CD4-positive, CD25-positive, alpha-beta regulatory T cell (primary cell): ENCODE measurements at regions not wholly inside any gene's neighbourhood (a gene's known extent, or its start where the extent isn't known, plus 50 kb on each side); places are given as distances from the start of the nearest gene placed in this dataset.
"Not testable (repeated sequence)": the region's sequence is repeated elsewhere in the genome, so short reads cannot be mapped to it uniquely, and the experiment has no call there.

Experiments used
- ATAC-seq, 2 donors: fragments of 150-1000 bp; cut with Tn5 transposase; one replicate each; pipeline ENCODE4 v1.10.0; 2021; ENCODE audit warnings: low read depth in 2 of 2, moderate number of reproducible peaks in 2 of 2, moderate library complexity in 1 of 2
- DNase-seq, 3 donors: peaks; one replicate each; pipeline versions ENCODE4 v3.0.0 to v3.0.0-alpha.2; 2012 to 2022; ENCODE audit warnings: mixed read lengths in 1 of 3
- H3K27ac ChIP-seq: one replicate; pipeline ENCODE4 v1.7.0; 2013; ENCODE audit warnings: mild to moderate bottlenecking, low read length; ENCODE audit not compliant: insufficient read depth, poor library complexity, severe bottlenecking
- H3K27me3 ChIP-seq: one replicate; pipeline ENCODE4 v1.7.0; 2013; ENCODE audit warnings: low read length; ENCODE audit not compliant: control insufficient read depth, insufficient read depth
- H3K36me3 ChIP-seq: one replicate; pipeline ENCODE4 v1.7.0; 2013; ENCODE audit warnings: mild to moderate bottlenecking, low read length, moderate library complexity; ENCODE audit not compliant: control insufficient read depth, insufficient read depth
- H3K4me1 ChIP-seq: 2 replicates; pipeline ENCODE4 v1.7.0; 2013; ENCODE audit warnings: mild to moderate bottlenecking, low read length; ENCODE audit not compliant: insufficient read depth, control insufficient read depth, poor library complexity, severe bottlenecking
- H3K4me3 ChIP-seq: one replicate; pipeline ENCODE4 v1.7.0; 2013; ENCODE audit warnings: low read depth, mild to moderate bottlenecking, low read length, moderate library complexity
- H3K9me3 ChIP-seq, 2 experiments: 1 replicate in 1 of 2; 2 replicates in 1 of 2; pipeline ENCODE4 v1.7.0; 2013; ENCODE audit warnings: low read length in 2 of 2, mild to moderate bottlenecking in 1 of 2, moderate library complexity in 1 of 2; ENCODE audit not compliant: control insufficient read depth in 2 of 2
- H3K27ac Mint-ChIP-seq, 3 donors: one replicate each; pipeline ENCODE4 v1.8.0; 2020 to 2022; ENCODE audit warnings: mild to moderate bottlenecking in 3 of 3, mixed read lengths in 3 of 3, moderate library complexity in 2 of 3
- H3K27me3 Mint-ChIP-seq: one replicate; pipeline ENCODE4 v1.8.0; 2022; ENCODE audit warnings: mild to moderate bottlenecking, mixed read lengths
- H3K36me3 Mint-ChIP-seq: one replicate; pipeline ENCODE4 v1.8.0; 2020; ENCODE audit warnings: mixed read lengths
- H3K4me1 Mint-ChIP-seq, 4 donors: one replicate each; pipeline ENCODE4 v1.8.0; 2020 to 2022; ENCODE audit warnings: mixed read lengths in 4 of 4, mild to moderate bottlenecking in 1 of 4
- H3K4me3 Mint-ChIP-seq, 4 donors: one replicate each; pipeline ENCODE4 v1.8.0; 2020 to 2022; ENCODE audit warnings: mild to moderate bottlenecking in 4 of 4, mixed read lengths in 4 of 4, moderate library complexity in 3 of 4
- H3K9me3 Mint-ChIP-seq, 7 donors: one replicate each; pipeline ENCODE4 v1.8.0; 2020 to 2022; ENCODE audit warnings: mixed read lengths in 7 of 7, mild to moderate bottlenecking in 3 of 7, moderate library complexity in 2 of 7

- H3K27ac Mint-ChIP-seq: no peak overlapping the region
- no peak for DNase-seq
- Histone ChIP-seq H3K4me3 (no peak overlapping the region), H3K27ac (no peak overlapping the region), H3K27me3 (peaks cover 39% of the 10 kb centered on the region), H3K36me3 (no peaks in the 10 kb centered on the region), H3K4me1 (peaks cover 6% of the 10 kb centered on the region), H3K9me3 (no peaks in the 10 kb centered on the region)
- H3K4me3 Mint-ChIP-seq: no peak overlapping the region
- H3K9me3 Mint-ChIP-seq: peaks cover 0 to 3% (median 0%) of the 10 kb centered on the region in 7 donors
- peaks cover 0 to 18% (median 3%) of the 10 kb centered on the region in 4 donors for H3K4me1 Mint-ChIP-seq
- H3K36me3 Mint-ChIP-seq: no peaks in the 10 kb centered on the region
- H3K27me3 Mint-ChIP-seq: peaks cover 77% of the 10 kb centered on the region
- ATAC-seq: no peak
These were observed 585.9 kb downstream of the ZEB2 start for GRCh38 chr2:143933946-143934569.

- Histone ChIP-seq H3K27ac (no peak overlapping the region), H3K9me3 (no peaks in the 10 kb centered on the region), H3K4me1 (no peaks in the 10 kb centered on the region), H3K27me3 (peaks cover 30% of the 10 kb centered on the region), H3K36me3 (no peaks in the 10 kb centered on the region), H3K4me3 (no peak overlapping the region)
- Mint-ChIP-seq H3K36me3 (no peaks in the 10 kb centered on the region), H3K27ac (no peak overlapping the region), H3K4me3 (no peak overlapping the region), H3K9me3 (peaks cover 0 to 3% (median 0%) of the 10 kb centered on the region in 7 donors), H3K4me1 (peaks cover 0 to under 1% (median 0%) of the 10 kb centered on the region in 4 donors), H3K27me3 (peaks cover 76% of the 10 kb centered on the region)
- ATAC-seq (no peak), DNase-seq (no peak)
These were observed 589.0 kb downstream of the ZEB2 start for GRCh38 chr2:143930891-143931290.

GRCh38 chr2:143928613-143929012, 591.3 kb downstream of the ZEB2 start:
- Mint-ChIP-seq H3K4me3 (no peak overlapping the region), H3K36me3 (no peaks in the 10 kb centered on the region), H3K27ac (no peak overlapping the region), H3K27me3 (peaks cover 53% of the 10 kb centered on the region), H3K4me1 (no peaks in the 10 kb centered on the region), H3K9me3 (peaks cover 0 to 6% (median 0%) of the 10 kb centered on the region in 7 donors)
- ATAC-seq (no peak), DNase-seq (no peak)
- Histone ChIP-seq H3K27me3 (peaks cover 25% of the 10 kb centered on the region), H3K36me3 (no peaks in the 10 kb centered on the region), H3K4me1 (no peaks in the 10 kb centered on the region), H3K27ac (no peak overlapping the region), H3K4me3 (no peak overlapping the region), H3K9me3 (no peaks in the 10 kb centered on the region)

GRCh38 chr2:143928184-143928583, 591.7 kb downstream of the ZEB2 start:
- Histone ChIP-seq H3K4me1 (no peaks in the 10 kb centered on the region), H3K27ac (no peak overlapping the region), H3K4me3 (no peak overlapping the region), H3K27me3 (peaks cover 23% of the 10 kb centered on the region), H3K9me3 (no peaks in the 10 kb centered on the region), H3K36me3 (no peaks in the 10 kb centered on the region)
- peaks cover 49% of the 10 kb centered on the region for H3K27me3 Mint-ChIP-seq
- no peak overlapping the region for H3K4me3 Mint-ChIP-seq
- H3K4me1 Mint-ChIP-seq: no peaks in the 10 kb centered on the region
- peaks cover 0 to 6% (median 0%) of the 10 kb centered on the region in 7 donors for H3K9me3 Mint-ChIP-seq
- no peak overlapping the region for H3K27ac Mint-ChIP-seq
- ATAC-seq (no peak), DNase-seq (no peak)
- no peaks in the 10 kb centered on the region for H3K36me3 Mint-ChIP-seq

- Mint-ChIP-seq H3K9me3 (peaks cover 0 to 8% (median 0%) of the 10 kb centered on the region in 7 donors), H3K27ac (no peak overlapping the region), H3K27me3 (peaks cover 39% of the 10 kb centered on the region), H3K36me3 (no peaks in the 10 kb centered on the region), H3K4me1 (no peaks in the 10 kb centered on the region), H3K4me3 (no peak overlapping the region)
- H3K27ac ChIP-seq: no peak overlapping the region
- DNase-seq (no peak), ATAC-seq (no peak)
- H3K4me1 ChIP-seq: no peaks in the 10 kb centered on the region
- no peak overlapping the region for H3K4me3 ChIP-seq
- peaks cover 17% of the 10 kb centered on the region for H3K27me3 ChIP-seq
- H3K36me3 ChIP-seq: no peaks in the 10 kb centered on the region
- H3K9me3 ChIP-seq: no peaks in the 10 kb centered on the region
These were observed 593.2 kb downstream of the ZEB2 start for GRCh38 chr2:143926736-143927135.

- H3K9me3 Mint-ChIP-seq: peaks cover 0 to 21% (median 11%) of the 10 kb centered on the region in 7 donors
- not testable (repeated sequence) for DNase-seq, H3K36me3 ChIP-seq
These were observed 597.6 kb downstream of the ZEB2 start for GRCh38 chr2:143922261-143922830.

GRCh38 chr2:143918465-143918989, 601.4 kb downstream of the ZEB2 start:
- H3K27me3 Mint-ChIP-seq: peaks cover 12% of the 10 kb centered on the region
- peaks cover 0 to 21% (median 7%) of the 10 kb centered on the region in 7 donors for H3K9me3 Mint-ChIP-seq
- Histone ChIP-seq H3K4me3 (no peak overlapping the region), H3K9me3 (peaks cover 8 to 18% of the 10 kb centered on the region in 2 experiments), H3K4me1 (no peaks in the 10 kb centered on the region), H3K27me3 (no peaks in the 10 kb centered on the region), H3K36me3 (no peaks in the 10 kb centered on the region), H3K27ac (no peak overlapping the region)
- H3K4me1 Mint-ChIP-seq: no peaks in the 10 kb centered on the region
- ATAC-seq: no peak
- H3K27ac Mint-ChIP-seq: no peak overlapping the region
- H3K36me3 Mint-ChIP-seq: no peaks in the 10 kb centered on the region
- no peak overlapping the region for H3K4me3 Mint-ChIP-seq
- no peak for DNase-seq

More at GRCh38 chr2:143922261-143922830, 597.6 kb downstream of the ZEB2 start:
- H3K27me3 Mint-ChIP-seq: peaks cover 20% of the 10 kb centered on the region
- peaks cover 8 to 18% of the 10 kb centered on the region in 2 experiments for H3K9me3 ChIP-seq
- H3K4me1 Mint-ChIP-seq, H3K27me3 ChIP-seq, ATAC-seq, H3K27ac ChIP-seq, H3K4me3 Mint-ChIP-seq, H3K36me3 Mint-ChIP-seq, H3K4me3 ChIP-seq, H3K4me1 ChIP-seq: not testable (repeated sequence)
- H3K27ac Mint-ChIP-seq: peak overlapping the region in 1 of 3 donors; percentile 13

GRCh38 chr2:143916781-143917180, 603.1 kb downstream of the ZEB2 start:
- Mint-ChIP-seq H3K27me3 (peaks cover 7% of the 10 kb centered on the region), H3K36me3 (no peaks in the 10 kb centered on the region), H3K27ac (no peak overlapping the region), H3K4me3 (no peak overlapping the region), H3K9me3 (peaks cover 0 to 21% (median 7%) of the 10 kb centered on the region in 7 donors), H3K4me1 (no peaks in the 10 kb centered on the region)
- Histone ChIP-seq H3K4me3 (no peak overlapping the region), H3K36me3 (no peaks in the 10 kb centered on the region), H3K27ac (no peak overlapping the region), H3K9me3 (peaks cover 8 to 18% of the 10 kb centered on the region in 2 experiments), H3K27me3 (no peaks in the 10 kb centered on the region), H3K4me1 (no peaks in the 10 kb centered on the region)
- no peak for ATAC-seq
- DNase-seq: no peak
